ELF-1 (cell line): ENCODE measurements at regions not wholly inside any gene's neighbourhood (a gene's known extent, or its start where the extent isn't known, plus 50 kb on each side); places are given as distances from the start of the nearest gene placed in this dataset.

ENCODE experiments used
- DNase-seq: peaks from one replicate; pipeline ENCODE4 v3.0.0-alpha.2; 2016; ENCODE audit warnings: low read depth, low spot score

DNA sequence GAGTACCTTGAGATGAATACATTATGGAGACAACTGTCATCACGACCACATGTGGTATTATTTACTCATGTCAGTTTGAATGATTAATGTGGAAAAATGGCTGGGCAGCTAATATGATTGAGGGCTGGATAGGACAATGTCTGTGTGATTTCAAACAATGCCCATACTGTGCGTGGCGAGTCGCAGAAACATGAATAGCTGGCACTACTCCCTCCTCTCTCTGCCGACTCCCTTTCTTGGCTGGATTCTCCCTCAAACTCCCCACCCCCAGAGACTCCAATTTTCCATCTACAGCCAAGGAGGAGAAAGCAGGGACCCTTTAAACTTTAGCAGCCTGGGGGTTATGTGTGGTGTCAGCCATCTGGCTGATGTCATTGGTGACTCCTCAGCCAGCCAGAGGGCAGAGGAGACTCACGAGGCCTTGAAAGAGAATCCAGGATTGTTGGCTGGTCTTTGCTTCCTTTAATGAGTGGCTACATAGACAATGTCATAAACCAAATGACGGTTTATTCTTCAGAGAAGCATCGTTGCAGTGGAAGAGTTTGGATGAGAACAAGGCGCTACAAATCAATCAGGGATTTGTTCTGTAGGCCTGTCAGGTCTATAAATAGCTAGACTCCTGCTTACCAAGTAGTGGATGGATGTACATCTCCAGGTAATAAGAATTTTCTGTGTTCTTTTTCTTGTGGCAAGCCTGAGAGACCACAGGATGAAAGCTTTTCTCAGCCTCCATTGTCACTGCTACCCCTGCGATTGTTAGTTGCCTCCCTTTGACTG, 165.6 kb downstream of the DLEU7 start:
- no peak for DNase-seq

DNA sequence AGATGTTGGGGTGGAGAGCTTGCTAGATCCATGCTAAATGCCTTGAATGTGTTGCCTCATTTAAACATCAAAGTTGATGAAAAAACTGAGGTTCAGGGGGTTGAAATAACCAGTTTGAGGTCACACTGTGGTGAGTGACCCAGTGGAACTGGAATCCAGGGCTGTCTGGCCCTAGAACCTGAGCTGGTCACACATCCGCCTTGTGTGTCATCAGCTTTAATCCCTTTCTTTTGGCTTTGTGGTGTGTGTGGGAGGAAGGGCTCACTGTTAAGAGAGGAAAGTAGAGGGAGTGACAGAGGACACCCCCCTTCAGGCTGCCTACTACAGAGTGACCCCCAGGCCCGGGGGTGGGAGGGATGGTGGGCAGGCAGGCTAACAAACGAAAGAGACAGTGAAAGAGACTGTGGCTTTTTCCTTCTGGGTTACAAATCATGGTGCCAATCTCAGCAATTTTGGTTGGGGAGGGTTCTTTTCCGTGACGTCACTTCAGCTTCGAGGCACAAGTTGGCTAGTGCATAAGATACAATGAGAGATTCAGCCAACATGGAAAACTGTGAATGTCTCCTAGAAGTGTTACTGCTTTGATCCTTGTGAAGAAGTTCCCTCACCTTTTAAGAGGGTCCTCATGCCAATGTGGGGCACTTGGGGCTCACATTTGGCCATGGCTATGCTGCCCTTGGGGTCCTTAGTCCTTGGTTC, 164.9 kb downstream of the DLEU7 start:
- no peak for DNase-seq

DNA sequence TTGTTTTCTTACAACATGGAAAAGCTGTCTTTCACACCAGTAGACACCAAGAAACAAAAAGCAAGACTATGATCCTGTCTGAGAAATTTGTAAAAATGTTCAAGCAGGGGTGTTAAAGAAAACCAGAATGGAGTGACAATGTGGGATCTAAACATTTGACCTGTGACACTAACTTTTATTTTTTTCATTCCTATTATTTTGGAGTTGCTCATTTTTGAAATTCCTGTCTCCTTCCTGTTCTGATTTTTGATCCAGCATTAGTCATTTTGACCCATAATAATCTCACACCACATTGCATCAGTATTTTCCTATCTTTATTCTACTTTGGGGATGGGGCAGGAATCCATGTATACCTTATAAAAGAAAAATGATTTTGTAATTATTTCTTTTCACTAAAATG, 164.2 kb downstream of the DLEU7 start:
- DNase-seq: no peak

DNA sequence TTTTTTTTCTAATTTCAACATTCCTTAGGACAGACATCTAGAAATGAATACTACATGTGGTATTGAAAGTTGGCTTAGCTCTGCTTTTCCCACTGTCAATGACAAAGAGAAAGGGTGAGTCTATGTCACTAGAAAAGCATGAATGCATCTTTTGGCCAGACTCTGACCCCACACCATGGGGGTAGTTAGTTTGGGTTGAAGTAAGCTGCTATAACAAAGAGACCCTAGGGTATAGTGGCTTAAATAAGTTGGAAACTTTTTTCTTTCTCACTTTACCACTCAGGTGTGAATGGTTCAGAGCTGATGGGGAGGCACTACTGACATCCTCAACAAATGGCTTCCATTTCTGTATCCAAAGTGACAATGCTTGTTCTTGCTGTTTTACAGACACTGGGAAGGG, 161.5 kb downstream of the DLEU7 start:
- DNase-seq: no peak

DNA sequence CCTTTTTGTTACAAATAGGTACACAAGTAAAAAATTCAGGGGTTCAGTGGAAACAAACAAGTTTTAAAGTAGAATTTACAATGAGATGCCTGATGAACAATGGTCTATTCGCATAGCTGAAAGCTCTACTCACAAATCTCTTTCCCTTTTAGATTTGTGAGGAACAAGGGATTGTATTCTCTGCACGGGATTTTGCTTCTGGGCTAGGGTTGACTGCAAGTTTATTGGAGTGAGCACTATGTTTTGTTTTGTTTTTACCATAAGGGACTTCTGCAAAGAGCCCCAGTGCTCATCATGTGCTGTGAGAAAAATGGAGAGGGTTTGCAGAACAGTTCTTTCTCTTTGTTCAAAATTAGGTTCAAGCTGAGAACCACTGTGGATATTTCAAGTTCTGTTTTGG, 160.5 kb downstream of the DLEU7 start:
- DNase-seq: no peak

DNA sequence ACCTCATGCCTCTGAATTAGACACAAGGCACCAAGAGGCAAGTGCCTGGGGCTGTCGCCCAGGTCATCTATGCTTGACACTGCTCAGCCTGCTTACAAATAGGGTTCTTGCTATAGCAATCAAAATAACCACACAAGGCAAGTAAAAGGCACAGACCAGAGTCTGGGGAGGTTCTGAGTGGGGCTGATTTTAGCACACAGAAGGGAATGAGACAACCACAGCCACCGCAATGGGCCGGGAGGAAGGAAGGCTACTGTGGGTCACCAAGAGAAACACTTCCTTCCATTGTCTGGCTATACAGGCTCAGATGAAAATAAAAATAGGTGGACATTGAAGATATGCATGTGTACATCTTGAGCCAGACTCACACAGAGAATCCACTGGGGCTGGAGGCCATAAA, 159.1 kb downstream of the DLEU7 start:
- DNase-seq: no peak

DNA sequence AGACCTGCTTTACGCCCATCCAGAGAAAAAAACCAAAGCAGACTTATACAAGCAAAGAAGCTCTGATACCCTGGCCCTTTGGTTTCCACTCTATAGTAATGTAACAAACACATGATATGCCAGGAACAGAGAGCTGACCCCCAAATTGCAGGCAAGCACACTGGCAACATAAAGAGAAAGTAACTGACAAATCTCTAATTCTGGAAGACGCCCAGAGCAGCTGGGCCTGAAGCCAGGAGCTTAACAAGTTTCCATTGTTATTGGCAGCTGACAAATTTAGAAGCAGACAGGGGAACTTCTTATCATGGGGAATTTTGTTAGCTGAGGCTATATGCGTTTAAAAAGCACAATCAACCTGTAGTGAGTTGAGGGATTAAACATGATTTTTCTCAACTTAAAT, 158.0 kb downstream of the DLEU7 start:
- no peak for DNase-seq

DNA sequence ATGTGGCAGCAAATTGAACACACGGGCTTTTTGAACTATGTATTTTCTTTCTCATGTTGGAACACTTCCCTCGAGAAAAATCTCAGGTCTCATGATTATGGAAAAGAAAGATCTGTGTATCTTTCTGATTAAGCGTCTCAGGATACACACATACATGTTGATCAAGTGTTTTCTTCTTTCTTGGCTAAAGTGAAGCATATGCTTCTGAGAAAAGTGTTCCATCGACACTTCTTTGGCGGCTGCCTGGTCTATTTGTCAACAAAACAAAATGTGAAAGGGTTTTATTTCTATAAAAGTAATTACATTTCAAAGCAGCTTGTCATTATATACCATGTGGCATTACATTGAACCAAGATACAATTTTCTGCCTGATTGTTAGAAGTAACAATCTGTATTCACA, 157.5 kb downstream of the DLEU7 start:
- no peak for DNase-seq

DNA sequence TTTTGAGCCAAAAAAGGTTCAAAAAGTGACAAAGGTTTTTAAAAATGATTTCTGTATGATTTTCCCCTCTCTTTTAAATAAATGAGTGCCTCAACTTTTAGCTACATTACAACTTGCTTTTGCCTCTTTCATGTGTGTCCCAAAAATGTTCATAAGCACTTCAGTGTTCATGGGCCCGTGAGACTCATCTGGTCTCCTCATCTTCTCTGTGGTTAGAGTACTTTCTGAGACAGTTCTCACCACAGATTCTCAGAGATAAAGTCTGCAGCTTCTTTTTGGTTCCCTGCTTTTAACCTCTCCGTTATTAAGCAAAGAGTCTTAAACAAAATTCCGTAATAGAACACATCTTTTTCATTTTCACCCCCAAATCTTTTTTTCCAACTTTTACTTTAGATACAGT, 156.9 kb downstream of the DLEU7 start:
- DNase-seq: no peak

DNA sequence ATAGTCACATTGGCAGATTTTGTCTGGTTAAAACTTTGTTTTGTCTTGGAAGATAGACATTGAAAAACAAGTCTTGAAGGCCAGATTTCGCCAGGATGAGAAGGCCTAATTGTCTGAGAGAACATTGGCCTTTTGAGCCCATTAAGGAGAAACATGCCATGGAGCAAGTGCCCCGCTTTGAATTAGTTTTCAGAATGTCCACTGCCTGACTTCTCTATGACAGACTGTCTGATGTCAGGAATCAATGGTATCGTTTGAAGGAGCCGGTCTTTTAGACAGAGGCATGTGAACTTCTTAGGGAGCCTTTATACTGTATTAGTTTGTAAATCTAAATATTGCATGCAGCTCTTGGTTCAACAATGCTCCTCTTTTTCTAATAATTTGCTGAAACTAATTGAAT, 155.9 kb downstream of the DLEU7 start:
- no peak for DNase-seq

DNA sequence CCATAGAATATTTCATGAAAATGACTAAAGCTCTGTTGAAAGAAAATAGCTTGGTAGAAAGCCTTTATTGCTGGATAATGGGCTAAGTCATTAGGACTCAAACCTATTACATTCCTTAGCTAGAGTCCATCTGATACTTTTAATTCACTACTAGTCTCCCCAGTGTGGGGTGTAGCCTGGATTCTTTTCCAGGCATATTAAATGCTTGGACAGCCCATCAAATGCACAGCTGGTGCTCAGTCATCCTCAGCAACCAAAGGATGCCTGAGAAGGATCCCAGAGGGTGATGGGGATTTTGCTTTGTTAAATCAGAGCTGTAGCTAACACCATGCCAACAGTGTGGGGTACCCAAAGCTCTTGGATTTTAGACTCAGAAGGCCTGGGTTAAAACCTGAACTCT, 153.5 kb downstream of the DLEU7 start:
- no peak for DNase-seq

DNA sequence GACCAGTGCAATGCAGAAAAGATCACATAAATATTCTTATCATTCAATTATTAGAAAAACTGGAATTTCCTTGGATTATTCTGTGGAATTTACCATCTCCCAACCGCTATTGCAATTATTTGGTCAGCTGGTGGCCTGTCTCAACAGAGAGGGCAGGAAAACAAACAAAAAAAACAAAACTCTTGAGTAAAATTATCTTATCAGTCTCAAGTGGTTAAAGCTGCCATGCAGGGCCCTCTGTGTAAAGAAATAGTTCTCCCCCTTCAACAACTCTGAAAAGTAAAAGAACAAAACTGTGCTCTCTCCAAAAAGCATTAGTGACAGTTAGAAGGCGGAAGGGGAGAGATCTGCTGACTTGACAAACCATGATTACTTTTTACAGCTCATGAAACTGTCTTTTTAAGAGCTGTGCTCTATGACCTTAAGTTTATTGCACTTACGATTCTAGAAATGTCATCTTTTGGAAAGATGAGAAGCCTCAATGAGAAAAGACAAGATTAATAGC, 152.3 kb downstream of the DLEU7 start:
- no peak for DNase-seq

DNA sequence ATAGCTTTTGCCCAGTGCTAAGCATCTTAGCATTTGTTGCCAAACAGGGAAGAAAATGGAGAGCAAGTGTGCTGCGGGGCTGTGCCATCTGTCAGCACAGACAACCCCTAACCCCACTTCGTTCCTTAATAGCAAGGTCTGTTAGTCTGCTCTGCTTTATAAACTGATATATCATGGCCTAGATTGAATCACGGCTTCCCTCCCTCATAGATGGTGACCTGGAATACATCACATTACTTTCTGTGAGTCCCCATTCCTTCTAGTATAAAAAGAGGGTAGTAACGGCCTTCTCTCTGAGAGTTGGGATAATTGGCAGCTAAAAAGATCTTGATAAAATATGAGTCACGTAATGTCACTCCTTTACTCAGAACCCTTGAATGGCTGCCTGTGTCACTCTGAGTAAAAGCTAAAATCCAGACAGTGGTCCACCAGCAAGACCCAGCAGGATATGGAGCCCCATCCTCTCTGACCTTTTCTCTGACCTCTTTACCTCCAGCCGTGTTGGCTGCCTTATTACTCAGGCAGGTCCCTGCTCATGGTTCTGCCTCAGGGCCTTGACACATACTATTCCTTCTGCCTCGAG, 151.7 kb downstream of the DLEU7 start:
- DNase-seq: peak; percentile 33

DNA sequence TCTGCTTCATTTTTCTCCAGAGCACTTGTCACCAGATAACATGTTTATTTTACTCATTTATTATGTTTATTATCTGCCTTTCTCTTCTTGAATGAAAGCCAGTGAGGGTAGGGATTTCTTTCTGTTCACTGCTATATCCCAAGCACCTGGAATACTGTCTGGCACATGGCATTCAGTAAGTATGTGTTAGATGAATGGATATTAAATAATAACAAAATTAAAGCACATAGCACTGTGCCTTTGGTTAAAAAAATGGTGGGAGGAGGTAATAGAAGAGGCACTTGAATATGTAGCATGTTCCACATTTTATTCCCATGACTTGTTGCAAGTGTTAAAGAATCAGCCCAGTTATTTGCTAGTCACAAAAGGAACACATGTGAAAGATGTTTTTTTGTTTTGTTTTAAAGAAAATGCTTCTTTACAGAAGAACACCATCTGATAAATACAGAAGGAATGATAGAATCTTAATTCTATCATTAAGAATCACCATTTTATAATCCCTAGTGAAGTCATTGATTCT, 151.0 kb downstream of the DLEU7 start:
- DNase-seq: no peak

DNA sequence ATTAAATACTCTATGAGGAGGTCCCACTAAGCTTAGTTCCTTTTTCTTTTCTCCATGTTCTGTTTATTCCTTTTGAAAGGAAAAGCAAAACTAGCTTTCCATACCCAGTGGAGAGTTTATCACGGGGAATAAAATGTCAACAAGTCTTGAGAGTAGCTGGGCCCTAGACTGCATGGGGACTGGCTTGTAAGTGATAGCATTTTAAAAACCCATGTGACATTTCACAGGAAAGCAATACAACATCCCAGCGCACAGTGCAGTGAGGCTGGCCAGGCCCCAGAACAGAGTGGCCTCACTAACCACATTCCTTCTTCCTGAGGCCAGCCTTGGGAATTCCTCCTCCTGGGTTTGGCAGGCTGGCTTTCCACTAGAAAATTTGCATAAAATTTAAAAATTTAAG, 149.8 kb downstream of the DLEU7 start:
- peak; percentile 82 for DNase-seq

DNA sequence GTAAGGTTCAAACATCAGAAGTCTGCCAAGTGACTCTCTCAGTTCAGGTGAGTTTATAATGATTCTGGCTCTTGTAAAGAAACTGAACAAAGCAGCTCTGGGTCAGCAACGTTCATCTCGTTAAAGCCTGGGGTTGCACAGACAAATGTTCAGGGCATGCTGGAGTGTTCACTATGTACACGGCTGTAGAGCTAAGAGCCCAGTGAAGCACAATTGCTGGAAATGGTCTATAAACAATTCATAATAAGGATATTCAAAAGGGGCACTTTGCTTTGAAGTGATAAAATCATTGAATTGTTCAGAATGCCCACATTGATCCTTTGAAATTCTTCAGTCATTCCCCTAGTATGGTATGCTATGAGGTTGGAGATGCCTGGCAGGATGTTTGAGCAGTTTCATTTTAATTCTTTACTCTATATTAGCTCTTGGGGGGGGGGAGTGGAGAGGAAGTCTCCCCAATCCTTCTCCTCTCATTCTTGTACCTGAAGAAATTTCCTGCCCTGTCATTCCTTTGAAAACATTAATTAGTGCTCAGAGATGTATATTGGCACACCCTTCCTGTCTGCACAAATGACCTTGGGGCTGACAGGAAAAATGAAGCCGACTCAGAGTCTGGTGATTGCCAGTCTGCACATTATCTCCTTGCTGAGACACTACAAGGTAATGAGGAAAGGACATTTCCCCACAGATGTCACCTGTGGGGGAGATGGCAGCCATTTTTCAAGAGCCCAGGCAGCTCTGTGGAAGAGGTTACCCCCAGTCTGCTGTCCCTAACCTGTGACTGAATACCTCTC, 145.5 kb downstream of the DLEU7 start:
- DNase-seq: no peak

DNA sequence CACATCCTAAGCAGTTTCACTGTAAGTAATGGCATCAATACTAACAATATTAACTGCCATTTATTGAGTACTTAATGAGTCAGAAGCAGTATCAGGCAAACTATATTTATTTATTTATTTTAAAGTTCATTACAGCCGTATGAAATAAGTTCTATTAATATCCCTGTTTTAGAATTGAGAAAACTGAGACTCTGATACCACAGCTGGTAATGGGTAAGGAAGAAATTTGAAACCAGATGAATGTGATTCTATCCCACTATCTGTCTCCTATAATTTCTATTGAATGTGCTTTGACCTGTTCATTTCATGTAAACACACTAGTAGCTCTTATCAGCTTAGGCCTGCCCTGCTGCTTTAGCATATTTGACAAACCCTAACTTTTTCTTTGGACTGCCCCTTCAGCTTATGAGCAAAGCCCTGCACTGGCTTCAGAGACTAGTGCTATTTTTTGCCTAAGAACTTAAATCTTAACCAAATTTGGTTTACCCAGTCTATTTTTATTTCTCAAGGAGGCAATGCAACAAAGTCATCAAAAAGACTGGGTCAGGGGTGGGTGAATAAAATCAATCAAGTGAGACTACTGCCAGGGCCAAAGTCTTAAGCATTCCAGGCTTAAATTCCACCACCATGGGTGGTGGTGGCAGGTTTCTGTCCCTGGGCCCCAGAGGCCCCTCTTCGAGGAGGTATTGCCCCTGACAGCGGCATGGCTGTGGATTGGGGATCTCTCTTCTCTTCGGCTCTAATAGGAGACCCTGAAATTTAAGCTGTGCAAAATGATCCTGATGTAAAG, 143.4 kb downstream of the DLEU7 start:
- no peak for DNase-seq

DNA sequence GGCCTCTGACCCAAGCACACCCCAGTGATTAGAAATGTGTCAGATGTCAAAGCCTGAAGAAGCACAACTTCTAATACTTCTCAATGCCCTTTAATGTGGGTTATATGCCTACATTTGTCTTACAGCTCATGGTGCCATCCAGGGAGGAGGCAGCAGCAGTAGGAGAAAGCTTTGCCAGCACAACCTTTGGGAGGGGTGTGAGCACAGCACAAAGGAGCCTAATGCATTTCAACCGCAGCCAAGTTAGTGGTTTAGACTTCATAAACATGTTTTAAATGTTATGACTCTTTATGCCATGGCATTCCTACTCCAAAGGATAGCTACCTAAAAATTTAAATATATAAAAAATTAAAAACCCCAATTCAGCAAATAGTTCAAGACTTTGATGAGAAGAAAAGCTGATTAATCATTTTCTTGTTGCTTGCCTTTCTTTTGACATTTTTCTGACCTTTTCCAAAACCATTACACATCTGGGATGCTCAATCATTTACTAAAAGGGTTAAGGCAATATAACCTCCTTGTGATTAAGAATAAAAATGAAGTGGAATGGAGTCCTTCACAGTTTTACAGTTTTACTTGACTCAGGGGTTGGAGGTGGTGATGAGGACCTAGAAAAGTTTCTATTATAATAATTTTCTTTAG, 142.7 kb downstream of the DLEU7 start:
- no peak for DNase-seq

DNA sequence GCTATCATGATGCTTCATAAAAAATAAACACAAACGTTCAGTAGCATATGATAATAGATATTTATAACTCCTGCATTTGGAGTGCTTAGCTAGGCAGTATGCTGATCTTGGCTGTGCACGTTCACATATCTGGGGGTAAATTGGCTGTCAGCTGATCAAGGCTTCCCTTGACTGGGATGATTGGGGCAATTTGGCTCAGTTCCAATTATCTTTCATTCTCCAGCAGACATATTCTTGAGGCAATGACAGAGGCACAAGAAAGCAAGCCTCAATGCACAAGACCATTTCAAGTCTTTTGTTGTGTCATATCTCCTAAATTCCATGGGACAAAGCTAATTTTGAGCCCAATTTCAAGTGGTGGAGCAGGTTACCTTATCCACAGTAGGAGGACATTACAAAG, 142.0 kb downstream of the DLEU7 start:
- DNase-seq: no peak

DNA sequence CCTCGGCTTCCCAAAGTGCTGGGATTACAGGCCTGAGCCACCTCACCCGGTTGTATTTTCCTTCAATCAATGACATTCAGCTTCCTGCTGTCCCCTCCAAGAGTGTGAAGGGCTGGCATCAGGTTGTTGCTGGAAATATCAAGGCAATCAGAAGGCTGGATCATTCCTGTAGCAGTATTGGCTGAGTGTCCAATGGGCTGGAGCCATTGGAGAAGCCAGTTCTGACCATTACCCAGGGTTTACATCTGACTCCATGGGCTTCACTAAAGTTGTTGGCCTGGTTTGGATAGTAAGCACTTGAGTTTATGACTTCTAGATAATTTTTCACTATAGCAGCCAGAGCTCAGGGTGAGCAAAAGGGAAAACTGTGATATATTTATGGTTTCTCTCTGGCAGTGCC, 137.0 kb downstream of the DLEU7 start:
- DNase-seq: no peak

DNA sequence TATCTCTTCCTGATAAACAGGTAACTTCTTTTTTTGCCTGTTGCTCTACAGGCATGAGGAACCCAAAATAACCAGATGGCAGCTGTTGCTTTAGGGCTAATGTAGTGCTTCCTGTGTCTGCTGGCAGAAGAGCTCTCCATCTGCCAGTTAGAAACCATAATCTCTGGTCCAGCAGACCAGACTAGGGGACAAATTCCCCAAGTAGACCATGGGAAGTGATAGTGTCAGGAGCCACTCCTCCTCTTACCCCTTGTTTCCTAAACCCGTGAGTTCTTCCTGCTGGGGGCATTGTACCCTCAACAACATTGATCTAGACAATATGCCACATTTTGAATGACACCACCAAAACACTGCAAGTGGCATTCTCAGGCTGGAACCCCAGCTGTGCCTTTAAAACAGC, 135.9 kb downstream of the DLEU7 start:
- no peak for DNase-seq
